Mammary epithelial cell (primary cell): ENCODE measurements at regions not wholly inside any gene's neighbourhood (a gene's known extent, or its start where the extent isn't known, plus 50 kb on each side); places are given as distances from the start of the nearest gene placed in this dataset.

Experiments used
- EZH2 ChIP-seq: IDR thresholded peaks from 2 replicates; pipeline ENCODE4 v1.6.1; 2012; ENCODE audit warnings: low read length, inconsistent platforms, borderline replicate concordance
- TF ChIP-seq, protein P1 (sequence below), 2 donors: IDR thresholded peaks in 1 of 2; conservative IDR thresholded peaks in 1 of 2; 2 replicates each; pipeline ENCODE4 v1.5.1; 2011 to 2012; ENCODE audit warnings: inconsistent platforms in 2 of 2, low read length in 2 of 2, mild to moderate bottlenecking in 2 of 2, control low read depth in 1 of 2, low read depth in 1 of 2; ENCODE audit not compliant: insufficient read depth in 1 of 2; ENCODE audit errors: extremely low read depth in 1 of 2

DNA sequence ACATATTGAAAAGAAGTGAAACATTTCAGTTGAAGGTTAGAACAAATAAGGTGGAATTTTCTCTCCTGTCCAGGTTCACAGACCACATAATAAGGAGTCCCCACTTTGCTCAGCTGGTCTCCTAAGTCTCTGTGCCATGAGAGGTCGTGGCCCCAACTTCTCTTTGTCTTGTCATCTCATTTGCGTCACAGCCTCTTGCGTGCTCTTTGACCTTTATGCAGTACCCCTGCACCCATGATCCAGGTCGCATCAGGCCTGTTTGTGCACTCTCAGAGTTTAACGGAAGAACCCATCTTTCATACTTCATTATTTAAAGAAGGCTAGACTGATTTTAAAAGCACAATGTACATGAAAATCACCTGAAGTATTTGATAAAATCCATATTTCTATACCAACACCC is 110.4 kb upstream of the BMP2 start:
- no peak for TF ChIP-seq EZH2
- TF ChIP-seq, protein P1, sequence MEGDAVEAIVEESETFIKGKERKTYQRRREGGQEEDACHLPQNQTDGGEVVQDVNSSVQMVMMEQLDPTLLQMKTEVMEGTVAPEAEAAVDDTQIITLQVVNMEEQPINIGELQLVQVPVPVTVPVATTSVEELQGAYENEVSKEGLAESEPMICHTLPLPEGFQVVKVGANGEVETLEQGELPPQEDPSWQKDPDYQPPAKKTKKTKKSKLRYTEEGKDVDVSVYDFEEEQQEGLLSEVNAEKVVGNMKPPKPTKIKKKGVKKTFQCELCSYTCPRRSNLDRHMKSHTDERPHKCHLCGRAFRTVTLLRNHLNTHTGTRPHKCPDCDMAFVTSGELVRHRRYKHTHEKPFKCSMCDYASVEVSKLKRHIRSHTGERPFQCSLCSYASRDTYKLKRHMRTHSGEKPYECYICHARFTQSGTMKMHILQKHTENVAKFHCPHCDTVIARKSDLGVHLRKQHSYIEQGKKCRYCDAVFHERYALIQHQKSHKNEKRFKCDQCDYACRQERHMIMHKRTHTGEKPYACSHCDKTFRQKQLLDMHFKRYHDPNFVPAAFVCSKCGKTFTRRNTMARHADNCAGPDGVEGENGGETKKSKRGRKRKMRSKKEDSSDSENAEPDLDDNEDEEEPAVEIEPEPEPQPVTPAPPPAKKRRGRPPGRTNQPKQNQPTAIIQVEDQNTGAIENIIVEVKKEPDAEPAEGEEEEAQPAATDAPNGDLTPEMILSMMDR (conservative IDR thresholded peaks at IDR 0.05 in 1 of 2, IDR thresholded peaks at IDR 0.05 in 1 of 2; ENCODE audit: extremely low read depth in 1 of 2, insufficient read depth in 1 of 2, low read depth in 1 of 2, low read length in 2 of 2) = no peak
